Fibroblast of skin of left quadriceps (primary cell): ENCODE measurements at regions not wholly inside any gene's neighbourhood (a gene's known extent, or its start where the extent isn't known, plus 50 kb on each side); places are given as distances from the start of the nearest gene placed in this dataset.
A peak's percentile ranks its signal among the peaks of the same experiment; 100 is the strongest.
"Not testable (repeated sequence)": the region's sequence is repeated elsewhere in the genome, so short reads cannot be mapped to it uniquely, and the experiment has no call there.

Experiments used
- DNase-seq, 2 experiments: peaks; one replicate each; pipeline ENCODE4 v3.0.0-alpha.2; 2013; ENCODE audit warnings: low read depth in 2 of 2

- DNase-seq: no peak
Measured at GRCh38 chr1:30527511-30528140, 195.8 kb downstream of the MATN1 start.

DNA sequence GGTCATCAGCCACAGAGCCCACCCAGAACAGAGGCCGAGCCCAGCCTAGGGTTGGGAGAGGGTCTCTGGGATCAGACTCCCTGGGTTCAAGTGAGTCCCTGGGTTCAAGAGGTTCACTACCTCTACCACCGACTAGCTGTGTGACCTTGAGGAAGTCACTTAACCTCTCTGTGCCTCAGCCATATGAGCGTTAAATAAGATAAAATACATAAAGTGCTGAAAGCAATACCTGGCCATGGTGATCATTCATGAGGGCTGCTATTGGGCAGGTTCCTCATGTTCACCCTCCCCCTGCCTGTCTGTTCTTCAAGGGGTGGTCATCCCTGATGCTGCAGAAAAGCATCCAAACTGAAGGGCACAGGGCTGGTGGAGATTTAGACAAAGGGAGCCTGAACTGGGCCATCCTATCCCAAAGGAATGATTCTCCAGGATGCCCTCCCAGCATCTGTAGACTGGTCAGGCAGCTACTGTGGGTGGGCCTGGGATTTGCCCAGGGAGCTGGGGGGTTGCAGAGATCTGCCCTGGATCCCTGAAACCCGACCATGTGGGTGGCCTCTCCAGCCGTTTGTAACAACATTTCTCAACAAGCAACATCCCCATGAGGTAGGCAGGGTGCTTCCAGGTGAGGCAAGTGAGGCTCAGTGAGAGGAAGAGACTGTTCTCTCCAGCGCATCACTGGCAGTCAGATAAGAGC, 196.6 kb downstream of the MATN1 start:
- no peak for DNase-seq

DNA sequence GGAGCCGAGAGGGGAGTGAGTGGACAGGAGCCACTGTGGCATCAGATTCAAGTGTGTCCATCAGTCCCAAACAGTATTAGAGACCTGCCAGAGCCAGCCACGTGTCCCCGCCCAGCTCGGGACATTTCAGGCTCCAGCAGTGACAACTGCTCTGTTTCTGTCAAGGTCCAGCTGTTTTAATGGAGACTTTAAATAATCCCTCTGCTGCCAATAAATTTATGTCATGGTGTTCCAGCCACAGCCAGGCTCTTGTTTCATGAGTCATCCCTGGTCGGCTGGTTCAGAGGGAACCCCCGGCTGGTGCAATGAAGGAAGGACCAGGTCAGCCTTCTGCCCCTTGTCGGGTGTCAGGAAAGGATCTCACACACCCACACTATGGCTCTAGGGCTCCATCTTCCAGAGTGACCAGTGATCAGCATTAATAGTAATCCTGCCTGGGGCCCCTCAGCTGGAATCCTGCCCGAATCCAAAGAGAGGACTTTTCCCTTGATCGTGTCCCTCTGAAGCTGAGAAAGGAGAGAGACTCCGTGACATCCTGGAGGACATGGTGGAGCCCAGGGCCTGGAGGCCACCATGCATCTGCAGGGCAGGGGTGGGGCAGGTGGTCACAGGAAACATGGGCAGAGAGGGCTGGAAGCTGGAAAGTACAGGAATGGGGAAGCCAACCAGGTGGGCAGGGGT, 197.3 kb downstream of the MATN1 start:
- peak; percentile 26 to 30 for DNase-seq

GRCh38 chr1:30525631-30525970, 197.8 kb downstream of the MATN1 start:
- no peak for DNase-seq

GRCh38 chr1:30524840-30525617, 198.4 kb downstream of the MATN1 start:
- no peak for DNase-seq

GRCh38 chr1:30524025-30524555, 199.3 kb downstream of the MATN1 start:
- not testable (repeated sequence) for DNase-seq

- DNase-seq: peak; percentile 58 to 60
Measured at GRCh38 chr1:30523055-30524020, 200.0 kb downstream of the MATN1 start.

GRCh38 chr1:30522031-30523004, 201.1 kb downstream of the MATN1 start:
- DNase-seq: peak; percentile 70 to 72

DNA sequence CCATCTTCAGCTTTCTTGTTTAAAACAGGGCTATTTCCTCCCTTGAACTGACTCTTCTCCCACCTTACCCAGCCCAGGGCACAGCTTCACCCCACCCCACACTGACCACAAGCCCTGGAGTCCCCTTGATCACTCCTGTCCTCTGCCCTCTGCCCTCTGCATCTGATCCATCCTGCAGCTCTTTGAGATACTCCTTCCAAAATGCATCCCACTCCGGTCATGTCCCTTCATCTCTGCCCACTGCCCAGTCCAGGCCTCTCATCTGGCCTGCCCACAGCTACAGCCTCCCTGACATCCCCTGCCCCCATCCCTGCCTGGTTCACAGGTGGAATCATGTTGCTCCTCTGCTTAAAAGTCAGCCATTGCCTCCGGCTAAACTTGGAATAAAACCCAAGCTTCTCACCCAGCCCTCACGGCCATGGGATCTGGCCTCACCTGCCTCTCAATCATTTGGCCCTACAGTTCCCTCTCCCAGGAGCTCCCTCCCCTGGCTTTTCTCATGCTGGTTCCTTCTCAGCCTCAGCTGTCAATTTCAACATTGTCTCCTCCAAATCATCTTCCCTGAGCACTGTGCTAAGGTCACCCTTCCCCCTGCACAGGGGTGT, 202.0 kb downstream of the MATN1 start:
- DNase-seq: no peak

- no peak for DNase-seq
Measured at GRCh38 chr1:30520476-30520875, 202.9 kb downstream of the MATN1 start.

DNA sequence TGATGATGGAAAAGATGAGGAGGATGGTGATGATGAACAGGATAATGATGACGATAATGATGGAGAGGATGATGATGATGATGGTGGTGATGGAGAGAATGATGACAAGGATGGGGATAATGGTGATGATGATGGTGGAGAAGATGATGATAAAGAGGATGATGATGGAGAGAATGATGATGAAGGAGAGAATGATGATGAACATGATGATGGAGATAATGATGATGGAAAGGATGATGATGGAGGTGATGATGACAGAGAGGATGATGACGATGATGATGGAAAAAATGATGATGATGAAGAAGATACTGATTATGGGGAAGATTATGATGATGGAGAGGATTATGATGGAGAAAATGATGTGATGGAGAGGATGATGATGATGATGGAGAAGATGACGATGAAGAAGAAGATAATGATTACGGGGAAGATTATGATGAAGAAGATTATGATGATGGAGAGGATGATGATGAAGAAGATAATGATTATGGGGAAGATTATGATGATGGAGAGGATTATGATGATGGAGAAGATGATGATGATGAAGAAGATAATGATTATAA, 204.1 kb downstream of the MATN1 start:
- no peak for DNase-seq

DNA sequence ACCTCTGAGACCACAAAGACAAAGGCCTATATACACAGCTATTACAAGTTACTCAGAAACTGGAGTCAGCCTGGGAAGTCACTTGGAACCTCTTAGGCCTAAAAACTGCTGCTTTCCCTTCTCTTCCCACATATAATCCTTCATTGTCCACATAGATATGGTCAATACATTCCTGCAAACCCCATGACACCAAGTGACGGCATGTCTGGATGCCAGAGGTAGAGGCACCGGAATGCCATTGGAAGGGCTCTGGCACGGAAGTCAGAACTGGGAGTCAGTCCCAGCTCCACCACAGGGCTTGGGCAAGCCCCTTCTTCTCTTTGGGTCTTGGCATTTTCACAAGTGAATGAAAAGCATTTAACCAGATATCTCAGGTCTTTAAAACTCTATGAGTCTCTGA, 204.7 kb downstream of the MATN1 start:
- DNase-seq: no peak

- DNase-seq: no peak
Measured at GRCh38 chr1:30518186-30518585, 205.2 kb downstream of the MATN1 start.

DNA sequence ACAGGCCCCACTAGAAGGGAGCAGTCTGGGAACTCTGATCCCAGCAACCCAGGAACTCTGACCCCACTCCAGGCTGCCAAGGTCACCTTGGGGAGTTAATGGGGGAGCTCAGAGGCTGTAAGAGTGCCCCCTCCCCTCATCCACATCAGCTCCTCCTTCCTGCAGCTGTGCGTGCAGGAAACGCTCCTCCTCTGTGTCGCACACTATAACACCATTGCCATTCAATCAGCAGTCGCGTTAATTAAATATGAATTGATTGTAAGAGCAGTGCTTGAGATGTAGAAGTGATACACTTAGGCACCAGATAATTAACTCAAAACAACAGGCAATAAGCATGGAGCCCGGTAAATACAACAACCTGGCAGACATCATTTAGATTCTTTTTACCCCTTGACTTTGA, 205.7 kb downstream of the MATN1 start:
- not testable (repeated sequence) for DNase-seq

GRCh38 chr1:30517241-30517640, 206.1 kb downstream of the MATN1 start:
- not testable (repeated sequence) for DNase-seq

DNA sequence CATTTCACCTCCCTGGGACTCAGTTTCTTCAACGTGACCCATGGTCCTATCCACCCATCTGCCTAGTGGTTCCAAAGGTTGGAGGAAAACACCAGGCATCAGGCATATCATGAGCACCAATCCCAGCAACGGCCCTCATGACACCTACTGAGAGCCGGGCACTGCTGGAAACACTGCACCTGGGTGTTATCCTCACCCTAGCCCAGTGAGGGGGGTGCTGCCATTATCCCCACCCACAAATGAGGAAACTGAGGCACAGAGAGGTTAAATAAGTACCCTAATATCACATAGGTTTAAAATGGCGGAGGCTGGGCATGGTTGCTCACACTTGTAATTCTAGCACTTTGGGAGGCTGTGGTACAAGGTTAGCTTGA, 206.9 kb downstream of the MATN1 start:
- DNase-seq: no peak

DNA sequence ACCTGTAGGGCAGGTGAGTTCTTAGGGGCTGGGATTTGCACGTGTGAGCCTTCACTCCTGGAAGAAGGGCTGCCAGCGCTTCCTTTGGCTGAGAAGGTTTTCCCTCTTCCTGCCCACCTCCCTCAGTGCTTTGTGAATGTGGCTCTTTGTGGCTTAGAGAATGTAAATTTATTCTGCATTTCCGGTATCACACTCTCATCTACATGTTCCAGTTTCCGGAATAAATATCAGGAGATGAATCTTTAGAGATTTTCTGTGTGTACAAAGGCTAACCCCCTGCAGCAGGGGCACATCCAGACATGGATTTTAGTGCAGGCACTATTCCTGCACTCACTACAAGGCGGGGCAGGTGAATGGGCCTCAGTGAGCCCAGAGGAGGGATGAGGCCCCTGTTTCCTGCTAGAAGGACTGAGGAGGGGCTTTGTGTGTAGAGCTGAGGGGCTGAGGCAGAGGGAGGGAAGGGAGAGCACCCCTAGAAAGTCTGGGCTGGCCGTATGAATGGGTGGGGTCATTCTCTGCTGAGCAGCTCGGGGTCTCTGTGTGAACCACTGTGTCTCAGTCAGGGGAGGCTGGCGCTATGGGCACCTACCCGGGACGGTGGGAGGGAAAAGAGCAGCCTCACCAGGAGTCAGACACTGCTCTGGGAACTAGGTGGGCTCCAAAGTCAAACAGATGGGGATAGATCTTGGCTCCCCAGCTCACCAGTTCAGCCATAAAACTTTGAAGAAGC, 207.5 kb downstream of the MATN1 start:
- DNase-seq: no peak

DNA sequence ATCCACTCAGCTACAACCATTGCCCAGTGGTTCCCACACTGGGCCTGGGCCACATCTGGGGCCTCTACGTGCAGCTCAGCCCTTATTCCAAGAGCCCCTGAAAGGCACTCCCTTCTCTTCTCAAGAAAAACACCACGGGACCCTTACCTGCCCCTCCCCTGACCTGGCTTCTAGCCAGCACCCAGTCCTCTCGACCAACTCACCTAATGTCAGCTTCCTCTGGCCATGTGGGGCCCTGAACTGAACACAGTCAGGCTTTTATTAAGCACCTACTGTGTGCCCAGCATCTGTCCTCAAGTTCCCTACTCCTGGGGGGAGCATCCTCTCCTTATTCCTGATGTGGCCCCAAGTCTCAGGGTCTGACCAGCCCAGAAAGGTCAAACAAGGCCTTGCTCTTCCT, 208.4 kb downstream of the MATN1 start:
- DNase-seq: no peak
